Body of pancreas (tissue), 4 donors: ENCODE measurements at regions not wholly inside any gene's neighbourhood (a gene's known extent, or its start where the extent isn't known, plus 50 kb on each side); places are given as distances from the start of the nearest gene placed in this dataset.
"Not testable (repeated sequence)": the region's sequence is repeated elsewhere in the genome, so short reads cannot be mapped to it uniquely, and the experiment has no call there.

Source experiments
- CTCF ChIP-seq, 7 experiments: fragments of 450-650 bp in 4 of 7; fragments of 200-600 bp in 3 of 7; sonication (generic) in 3 of 7; IDR thresholded peaks; one replicate each; pipeline ENCODE4 v1.5.1; 2016 to 2019; ENCODE audit warnings: antibody characterized with exemption in 7 of 7
- POLR2A ChIP-seq, 3 donors: fragments of 450-650 bp; IDR thresholded peaks; one replicate each; pipeline ENCODE4 v1.6.1; 2016; ENCODE audit warnings: antibody characterized with exemption in 3 of 3, mild to moderate bottlenecking in 2 of 3

- TF ChIP-seq POLR2A, CTCF (IDR thresholded peaks at IDR 0.05): not testable (repeated sequence)
Measured at GRCh38 chr1:148267066-148267465, 115.0 kb upstream of the NBPF11 start.
